Endothelial cell of umbilical vein (primary cell): ENCODE measurements at regions not wholly inside any gene's neighbourhood (a gene's known extent, or its start where the extent isn't known, plus 50 kb on each side); places are given as distances from the start of the nearest gene placed in this dataset.

Experiments
- BruUV-seq: library from RNA; stranded (reverse); fragments of 400-500 nt; replicated peaks from 2 replicates; lab custom pipeline; 2021; lab: Mats Ljungman, UMichigan
- CTCF ChIA-PET: fragments of 300-600, 350-600 bp; sonication (Branson Sonifier 250); formaldehyde crosslinking; loops from one replicate; lab custom pipeline; 2021; ENCODE audit warnings: antibody characterized with exemption, inconsistent platforms; lab: Charles Lee
- POLR2A ChIA-PET: fragments of 300-600, 350-600 bp; sonication (Branson Sonifier 250); formaldehyde crosslinking; loops from one replicate; lab custom pipeline; 2021; ENCODE audit warnings: antibody characterized with exemption, inconsistent platforms; lab: Charles Lee
- DNase-seq: peaks from one replicate; pipeline ENCODE4 v3.0.0-alpha.2; 2011; ENCODE audit warnings: low read depth, low spot score
- FAIRE-seq: peaks from 2 replicates; lab custom pipeline; 2011; peaks lifted over from hg19 to GRCh38; lab: Jason Lieb, UNC
- H2AFZ ChIP-seq: 2 replicates; pipeline ENCODE4 v1.6.0; 2012; ENCODE audit warnings: low read depth, low read length, control low read depth, inconsistent platforms
- H3K27ac ChIP-seq: 2 replicates; pipeline ENCODE4 v1.5.1; 2011; ENCODE audit warnings: low read depth, mild to moderate bottlenecking, control low read depth, low read length, moderate library complexity; ENCODE audit not compliant: insufficient read depth
- H3K27me3 ChIP-seq, 2 experiments: 2 replicates each; pipeline versions ENCODE4 v1.6.0 to v1.6.1; 2011; ENCODE audit warnings: low read length in 2 of 2, mixed read lengths in 1 of 2; ENCODE audit not compliant: control insufficient read depth in 2 of 2, insufficient read depth in 2 of 2
- H3K36me3 ChIP-seq, 2 experiments: 2 replicates in 1 of 2; 3 replicates in 1 of 2; pipeline ENCODE4 v1.5.1; 2011; ENCODE audit warnings: low read length in 2 of 2, mild to moderate bottlenecking in 1 of 2, moderate library complexity in 1 of 2; ENCODE audit not compliant: control insufficient read depth in 2 of 2, insufficient read depth in 2 of 2; ENCODE audit errors: extremely low read depth in 1 of 2
- H3K4me1 ChIP-seq: 3 replicates; pipeline ENCODE4 v1.5.1; 2011; ENCODE audit warnings: mild to moderate bottlenecking, low read length; ENCODE audit not compliant: control insufficient read depth, insufficient read depth; ENCODE audit errors: extremely low read depth
- H3K4me2 ChIP-seq: 2 replicates; pipeline ENCODE4 v1.6.1; 2011; ENCODE audit warnings: low read length, control low read depth, mixed read lengths; ENCODE audit not compliant: insufficient read depth
- H3K4me3 ChIP-seq, 3 experiments: fragments of 200-600 bp in 1 of 3; sonication (generic), shearing (Covaris generic) in 1 of 3; replicated peaks in 1 of 3; 2 replicates each; pipeline ENCODE4 v1.5.1; 2011 to 2016; ENCODE audit warnings: control low read depth in 3 of 3, low read length in 3 of 3, mild to moderate bottlenecking in 2 of 3, inconsistent platforms in 1 of 3, low read depth in 1 of 3, moderate library complexity in 1 of 3; ENCODE audit not compliant: insufficient read depth in 1 of 3
- H3K79me2 ChIP-seq: 2 replicates; pipeline ENCODE4 v1.6.0; 2012; ENCODE audit warnings: low read length, inconsistent platforms; ENCODE audit not compliant: control insufficient read depth, insufficient read depth
- H3K9ac ChIP-seq: replicated peaks from 2 replicates; pipeline ENCODE3; 2011; ENCODE audit warnings: low read length, control low read depth; ENCODE audit not compliant: insufficient read depth; ENCODE audit errors: extremely low read depth
- H3K9me1 ChIP-seq: replicated peaks from 3 replicates; pipeline ENCODE4 v1.6.0; 2011; ENCODE audit warnings: mild to moderate bottlenecking, low read length; ENCODE audit not compliant: control insufficient read depth, insufficient read depth; ENCODE audit errors: extremely low read depth
- H3K9me3 ChIP-seq: replicated peaks from 2 replicates; pipeline ENCODE4 v1.5.1; 2012; ENCODE audit warnings: low read length, inconsistent platforms; ENCODE audit not compliant: control insufficient read depth, insufficient read depth
- H4K20me1 ChIP-seq: replicated peaks from 2 replicates; pipeline ENCODE3; 2011; ENCODE audit warnings: mild to moderate bottlenecking, low read length; ENCODE audit not compliant: control insufficient read depth, insufficient read depth; ENCODE audit errors: extremely low read depth
- EZH2 ChIP-seq: IDR thresholded peaks from 2 replicates; pipeline ENCODE4 v1.6.1; 2012; ENCODE audit warnings: borderline replicate concordance, low read depth, mild to moderate bottlenecking, moderate library complexity, low read length, inconsistent platforms; ENCODE audit not compliant: severe bottlenecking
- FOS ChIP-seq: IDR thresholded peaks from 2 replicates; pipeline ENCODE4 v1.6.1; 2011; ENCODE audit warnings: mild to moderate bottlenecking, low read length, moderate library complexity, borderline replicate concordance; ENCODE audit not compliant: insufficient read depth
- GATA2 ChIP-seq: IDR thresholded peaks from 2 replicates; pipeline ENCODE4 v1.7.0; 2011; ENCODE audit warnings: low read depth, mild to moderate bottlenecking, moderate library complexity, mixed read lengths, low read length; ENCODE audit not compliant: insufficient read length, insufficient read depth
- JUN ChIP-seq: IDR thresholded peaks from 2 replicates; pipeline ENCODE4 v1.6.1; 2011; ENCODE audit warnings: borderline replicate concordance, low read depth; ENCODE audit not compliant: insufficient read length, insufficient read depth
- MYC ChIP-seq: IDR thresholded peaks from one replicate; pipeline ENCODE4 v1.6.1; 2011; ENCODE audit warnings: mild to moderate bottlenecking, low read depth, low read length
- POLR2A ChIP-seq: IDR thresholded peaks from 2 replicates; pipeline ENCODE4 v1.6.1; 2012; ENCODE audit warnings: low read depth, mild to moderate bottlenecking, control low read depth, low read length
- POLR2AphosphoS5 ChIP-seq: IDR thresholded peaks from 2 replicates; pipeline ENCODE4 v1.6.1; 2012; ENCODE audit warnings: low read depth, mild to moderate bottlenecking, control low read depth, low read length, moderate library complexity; ENCODE audit not compliant: insufficient read depth
- dilution Hi-C: fragments of 300-500 bp; cut with MboI; formaldehyde crosslinking; loops from one replicate; pipeline ENCODE4 v1.15.0; 2019; ENCODE audit warnings: low sequenced_read_pairs; ENCODE audit not compliant: extremely low pct_ligation_motif_present
- intact Hi-C: fragments of 100-400 bp; cut with micrococcal nuclease; formaldehyde crosslinking; loops from one replicate; pipeline ENCODE4 v1.10.0; 2022
- TF ChIP-seq, protein P1 (sequence below): IDR thresholded peaks from 2 replicates; pipeline ENCODE4 v1.6.1; 2011; ENCODE audit not compliant: insufficient read depth, insufficient read length
- TF ChIP-seq, protein P2 (sequence below), 2 donors: IDR thresholded peaks; 1 replicate in 1 of 2; 2 replicates in 1 of 2; pipeline ENCODE4 v1.5.1; 2011; ENCODE audit warnings: low read length in 2 of 2, mild to moderate bottlenecking in 2 of 2, moderate library complexity in 2 of 2, control low read depth in 1 of 2, inconsistent platforms in 1 of 2, low read depth in 1 of 2; ENCODE audit not compliant: insufficient read depth in 1 of 2; ENCODE audit errors: extremely low read depth in 1 of 2

- Histone ChIP-seq H3K27ac (no peak overlapping the region), H4K20me1 (no peaks in the 10 kb centered on the region), H3K27me3 (no peaks in the 10 kb centered on the region), H3K4me3 (no peak overlapping the region), H3K9ac (no peak overlapping the region), H3K79me2 (no peaks in the 10 kb centered on the region), H3K36me3 (no peaks in the 10 kb centered on the region), H3K9me1 (no peaks in the 10 kb centered on the region), H2AFZ (no peak overlapping the region), H3K4me1 (no peaks in the 10 kb centered on the region), H3K9me3 (no peaks in the 10 kb centered on the region), H3K4me2 (no peak overlapping the region)
- FAIRE-seq (no peak), DNase-seq (no peak)
- dilution Hi-C loops: no loop called here
- POLR2A ChIA-PET: no interaction called here
- intact Hi-C loops: no loop called here
- CTCF ChIA-PET: interaction anchor here (2.0 kb wide), 1 partner anchor 15 kb away, joined by 5 read pairs; no protein-coding TSS in a partner anchor
- no TSS peak for BruUV-seq
- TF ChIP-seq EZH2 (no peak), MYC (no peak), JUN (no peak), GATA2 (no peak), POLR2AphosphoS5 (no peak), POLR2A (no peak), FOS (no peak)
- TF ChIP-seq, protein P1, sequence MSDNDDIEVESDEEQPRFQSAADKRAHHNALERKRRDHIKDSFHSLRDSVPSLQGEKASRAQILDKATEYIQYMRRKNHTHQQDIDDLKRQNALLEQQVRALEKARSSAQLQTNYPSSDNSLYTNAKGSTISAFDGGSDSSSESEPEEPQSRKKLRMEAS: no peak
- TF ChIP-seq, protein P2, sequence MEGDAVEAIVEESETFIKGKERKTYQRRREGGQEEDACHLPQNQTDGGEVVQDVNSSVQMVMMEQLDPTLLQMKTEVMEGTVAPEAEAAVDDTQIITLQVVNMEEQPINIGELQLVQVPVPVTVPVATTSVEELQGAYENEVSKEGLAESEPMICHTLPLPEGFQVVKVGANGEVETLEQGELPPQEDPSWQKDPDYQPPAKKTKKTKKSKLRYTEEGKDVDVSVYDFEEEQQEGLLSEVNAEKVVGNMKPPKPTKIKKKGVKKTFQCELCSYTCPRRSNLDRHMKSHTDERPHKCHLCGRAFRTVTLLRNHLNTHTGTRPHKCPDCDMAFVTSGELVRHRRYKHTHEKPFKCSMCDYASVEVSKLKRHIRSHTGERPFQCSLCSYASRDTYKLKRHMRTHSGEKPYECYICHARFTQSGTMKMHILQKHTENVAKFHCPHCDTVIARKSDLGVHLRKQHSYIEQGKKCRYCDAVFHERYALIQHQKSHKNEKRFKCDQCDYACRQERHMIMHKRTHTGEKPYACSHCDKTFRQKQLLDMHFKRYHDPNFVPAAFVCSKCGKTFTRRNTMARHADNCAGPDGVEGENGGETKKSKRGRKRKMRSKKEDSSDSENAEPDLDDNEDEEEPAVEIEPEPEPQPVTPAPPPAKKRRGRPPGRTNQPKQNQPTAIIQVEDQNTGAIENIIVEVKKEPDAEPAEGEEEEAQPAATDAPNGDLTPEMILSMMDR (IDR thresholded peaks at IDR 0.05; ENCODE audit: extremely low read depth in 1 of 2, insufficient read depth in 1 of 2, low read depth in 1 of 2, low read length in 2 of 2): no peak
These were observed 1492.5 kb upstream of the PABPC4L start for GRCh38 chr4:135694066-135694465.
